ENCODE measurements at regions not wholly inside any gene's neighbourhood (a gene's known extent, or its start where the extent isn't known, plus 50 kb on each side); places are given as distances from the start of the nearest gene placed in this dataset.

DNA sequence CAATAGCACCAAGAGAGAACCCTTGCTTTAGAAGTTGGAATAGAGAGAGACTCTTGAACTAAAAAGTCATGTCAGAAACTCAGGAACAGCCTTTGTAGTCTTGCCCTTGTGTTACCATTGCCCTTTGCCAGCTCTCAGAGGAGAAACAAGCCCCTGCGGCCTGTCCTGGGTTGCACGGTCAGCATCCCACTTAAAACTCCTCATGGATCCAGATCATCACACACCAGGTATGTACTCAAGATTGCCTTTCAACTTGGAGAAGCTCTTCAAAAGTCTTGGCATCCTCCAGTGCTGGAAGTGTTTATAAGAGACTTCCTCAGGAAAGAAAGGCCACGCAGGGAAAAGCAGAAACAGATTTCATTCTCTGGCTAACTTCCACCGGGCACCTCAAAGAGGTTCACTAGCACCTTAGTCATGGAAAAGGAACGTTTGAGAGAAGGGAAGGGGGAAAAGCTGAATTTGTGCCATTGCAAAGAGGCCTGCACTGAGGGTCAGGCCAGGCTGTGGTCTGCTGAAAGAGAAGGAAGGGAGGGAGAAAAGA lies 594.2 kb downstream of the MED13L start:
- peaks cover 26% of the 10 kb centered on the region for H3K4me1 Mint-ChIP-seq
- no peaks in the 10 kb centered on the region for H3K36me3 Mint-ChIP-seq
- no peak overlapping the region for H3K27ac Mint-ChIP-seq
- TF ChIP-seq, protein P1, sequence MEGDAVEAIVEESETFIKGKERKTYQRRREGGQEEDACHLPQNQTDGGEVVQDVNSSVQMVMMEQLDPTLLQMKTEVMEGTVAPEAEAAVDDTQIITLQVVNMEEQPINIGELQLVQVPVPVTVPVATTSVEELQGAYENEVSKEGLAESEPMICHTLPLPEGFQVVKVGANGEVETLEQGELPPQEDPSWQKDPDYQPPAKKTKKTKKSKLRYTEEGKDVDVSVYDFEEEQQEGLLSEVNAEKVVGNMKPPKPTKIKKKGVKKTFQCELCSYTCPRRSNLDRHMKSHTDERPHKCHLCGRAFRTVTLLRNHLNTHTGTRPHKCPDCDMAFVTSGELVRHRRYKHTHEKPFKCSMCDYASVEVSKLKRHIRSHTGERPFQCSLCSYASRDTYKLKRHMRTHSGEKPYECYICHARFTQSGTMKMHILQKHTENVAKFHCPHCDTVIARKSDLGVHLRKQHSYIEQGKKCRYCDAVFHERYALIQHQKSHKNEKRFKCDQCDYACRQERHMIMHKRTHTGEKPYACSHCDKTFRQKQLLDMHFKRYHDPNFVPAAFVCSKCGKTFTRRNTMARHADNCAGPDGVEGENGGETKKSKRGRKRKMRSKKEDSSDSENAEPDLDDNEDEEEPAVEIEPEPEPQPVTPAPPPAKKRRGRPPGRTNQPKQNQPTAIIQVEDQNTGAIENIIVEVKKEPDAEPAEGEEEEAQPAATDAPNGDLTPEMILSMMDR (IDR thresholded peaks at IDR 0.05; ENCODE audit: unreplicated experiment) = no peak
- H3K9me3 Mint-ChIP-seq = peaks cover 17% of the 10 kb centered on the region
- H3K27me3 Mint-ChIP-seq (ENCODE audit: low read depth) = no peaks in the 10 kb centered on the region
- H3K4me3 Mint-ChIP-seq = no peak overlapping the region
- DNase-seq (ENCODE audit: low spot score in 2 of 2, unreplicated experiment in 2 of 2) = no peak

DNA sequence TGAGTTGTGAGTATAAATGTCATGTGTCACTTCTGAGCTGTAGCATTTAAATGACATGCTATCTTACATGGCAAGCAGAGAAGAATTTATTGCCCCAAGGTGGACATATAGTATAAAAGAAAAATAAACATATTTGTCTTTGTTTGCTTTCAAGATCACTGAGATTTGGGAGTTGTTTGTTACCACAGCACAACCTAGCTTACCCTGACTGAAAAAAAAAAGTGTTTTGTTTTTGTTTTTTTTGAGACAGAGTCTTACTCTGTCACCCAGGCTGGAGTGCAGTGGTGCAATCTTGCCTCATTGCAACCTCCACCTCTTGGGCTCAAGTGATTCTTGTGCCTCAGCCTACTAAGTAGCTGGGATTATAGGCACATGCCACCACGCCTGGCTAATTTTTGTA lies 596.5 kb downstream of the MED13L start:
- no peak for DNase-seq (ENCODE audit: low spot score in 2 of 2, unreplicated experiment in 2 of 2)
- Mint-ChIP-seq H3K9me3 (peaks cover 24% of the 10 kb centered on the region), H3K27ac (no peak overlapping the region), H3K4me3 (no peak overlapping the region), H3K36me3 (no peaks in the 10 kb centered on the region), H3K4me1 (peaks cover 5% of the 10 kb centered on the region), H3K27me3 (ENCODE audit: low read depth) (no peaks in the 10 kb centered on the region)
- TF ChIP-seq, protein P1 (IDR thresholded peaks at IDR 0.05; ENCODE audit: unreplicated experiment) = no peak

DNA sequence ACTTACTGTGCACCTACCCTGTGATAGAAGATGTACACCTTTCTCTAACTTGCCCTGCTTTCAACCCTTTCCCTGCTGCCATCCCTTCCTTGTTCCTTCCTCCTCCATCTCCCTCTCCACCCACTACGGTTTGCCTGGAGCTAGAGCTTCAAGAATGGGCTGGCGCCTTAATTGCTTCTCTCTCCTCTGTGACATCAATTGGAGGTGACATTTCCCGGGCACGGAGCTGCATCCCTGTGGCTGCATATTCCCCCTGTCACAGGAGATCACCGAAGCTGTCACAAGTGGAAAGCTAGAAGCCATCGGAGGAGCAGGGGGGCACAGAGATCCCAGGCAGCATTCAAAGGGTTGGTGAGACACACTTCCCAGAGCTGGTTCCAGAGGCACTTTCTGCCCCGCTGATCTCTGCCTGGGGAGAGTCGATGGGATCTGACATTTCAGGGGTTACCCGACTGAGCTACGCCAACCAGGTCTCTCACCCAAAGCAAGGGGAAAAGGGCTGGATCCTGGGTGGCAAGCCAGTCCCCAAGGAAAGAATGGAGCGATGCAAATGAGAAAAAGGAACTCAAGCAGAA lies 604.9 kb downstream of the MED13L start:
- H3K36me3 Mint-ChIP-seq = no peaks in the 10 kb centered on the region
- peaks cover 5% of the 10 kb centered on the region for H3K9me3 Mint-ChIP-seq
- DNase-seq (ENCODE audit: low spot score in 2 of 2, unreplicated experiment in 2 of 2) = no peak
- H3K27ac Mint-ChIP-seq = no peak overlapping the region
- no peak overlapping the region for H3K4me3 Mint-ChIP-seq
- no peaks in the 10 kb centered on the region for H3K27me3 Mint-ChIP-seq (ENCODE audit: low read depth)
- TF ChIP-seq, protein P1 (IDR thresholded peaks at IDR 0.05; ENCODE audit: unreplicated experiment) = no peak
- peaks cover 2% of the 10 kb centered on the region for H3K4me1 Mint-ChIP-seq

- Mint-ChIP-seq H3K4me3 (no peak overlapping the region), H3K4me1 (peaks cover 5% of the 10 kb centered on the region), H3K9me3 (peaks cover 5% of the 10 kb centered on the region), H3K27ac (no peak overlapping the region), H3K36me3 (no peaks in the 10 kb centered on the region), H3K27me3 (ENCODE audit: low read depth) (no peaks in the 10 kb centered on the region)
- TF ChIP-seq, protein P1 (IDR thresholded peaks at IDR 0.05; ENCODE audit: unreplicated experiment) = no peak
- DNase-seq (ENCODE audit: low spot score in 2 of 2, unreplicated experiment in 2 of 2) = no peak
Measured at GRCh38 chr12:115672086-115672485, 605.4 kb downstream of the MED13L start.

- Mint-ChIP-seq H3K9me3 (no peaks in the 10 kb centered on the region), H3K4me1 (peaks cover 13% of the 10 kb centered on the region)
Measured at GRCh38 chr12:115670869-115671268, 606.6 kb downstream of the MED13L start.

More at GRCh38 chr12:115670869-115671268, 606.6 kb downstream of the MED13L start:
- Mint-ChIP-seq H3K27me3 (ENCODE audit: low read depth) (no peaks in the 10 kb centered on the region), H3K36me3 (no peaks in the 10 kb centered on the region), H3K27ac (no peak overlapping the region), H3K4me3 (no peak overlapping the region)
- no peak for DNase-seq (ENCODE audit: low spot score in 2 of 2, unreplicated experiment in 2 of 2)
- TF ChIP-seq, protein P1 (IDR thresholded peaks at IDR 0.05; ENCODE audit: unreplicated experiment) = no peak
